Adrenal gland (tissue), 9 donors: ENCODE measurements at regions not wholly inside any gene's neighbourhood (a gene's known extent, or its start where the extent isn't known, plus 50 kb on each side); places are given as distances from the start of the nearest gene placed in this dataset.
"Not testable (repeated sequence)": the region's sequence is repeated elsewhere in the genome, so short reads cannot be mapped to it uniquely, and the experiment has no call there.

Source experiments
- DNase-seq, 7 donors: peaks; one replicate each; pipeline ENCODE4 v3.0.0-alpha.2; 2019 to 2020
- H3K27ac ChIP-seq, 5 donors: fragments of 200-600 bp; sonication (generic) in 4 of 5; 1 replicate in 3 of 5; 2 replicates in 2 of 5; pipeline versions ENCODE4 v1.5.1 to v1.8.0; 2016 to 2020; ENCODE audit warnings: mild to moderate bottlenecking in 1 of 5
- H3K27me3 ChIP-seq: fragments of 200-600 bp; 2 replicates; pipeline ENCODE4 v1.8.0; 2021
- H3K36me3 ChIP-seq, 2 donors: fragments of 200-600 bp; replicated peaks in 1 of 2; 1 replicate in 1 of 2; 2 replicates in 1 of 2; pipeline versions ENCODE4 v1.5.1 to v1.8.0; 2018 to 2022
- H3K4me1 ChIP-seq, 2 donors: fragments of 200-600 bp; replicated peaks in 1 of 2; 1 replicate in 1 of 2; 2 replicates in 1 of 2; pipeline versions ENCODE4 v1.5.1 to v1.8.0; 2018 to 2021
- H3K4me3 ChIP-seq, 4 donors: fragments of 200-600 bp; sonication (generic) in 3 of 4; one replicate each; pipeline ENCODE4 v1.5.1; 2016 to 2018
- H3K9me3 ChIP-seq, 3 donors: fragments of 200-600 bp; sonication (generic) in 1 of 3; replicated peaks in 1 of 3; 1 replicate in 2 of 3; 2 replicates in 1 of 3; pipeline versions ENCODE4 v1.5.1 to v1.8.0; 2016 to 2021
- CTCF ChIP-seq, 6 experiments: fragments of 450-650 bp in 4 of 6; fragments of 200-600 bp in 2 of 6; sonication (generic) in 1 of 6; IDR thresholded peaks; 1 replicate in 5 of 6; 2 replicates in 1 of 6; pipeline versions ENCODE4 v1.5.1 to v1.8.0; 2016 to 2021; ENCODE audit warnings: antibody characterized with exemption in 6 of 6, mild to moderate bottlenecking in 2 of 6, moderate library complexity in 1 of 6
- POLR2A ChIP-seq, 2 donors: fragments of 450-650 bp; IDR thresholded peaks; one replicate each; pipeline ENCODE4 v1.6.1; 2017; ENCODE audit warnings: antibody characterized with exemption in 2 of 2, mild to moderate bottlenecking in 2 of 2, moderate library complexity in 1 of 2
- WGBS, 4 donors: extraction: QIAGEN DNeasy Blood & Tissue Kit in 2 of 4; methylation state at CpG; one replicate each; pipeline versions ENCODE4 v1.1.5 to v1.1.7; 2013 to 2017; 5-methylcytosine and 5-hydroxymethylcytosine counted together
- intact Hi-C, 2 donors: fragments of 100-400 bp; cut with DNase I; formaldehyde crosslinking; loops; one replicate each; pipeline versions ENCODE4 v1.14.1 to v1.15.0; 2022 to 2023
- donor health status: healthy with polysubstance abuse.
- donor health status: Bipolar disorder and iron deficiency.
- donor health status: DM: yes; HTN: yes; CAD: no.
- donor health status: DM: no; HTN: no; CAD: no.
- donor health status: DM: no; HTN: no; CAD: no.

- H3K27ac ChIP-seq = no peak overlapping the region
Measured at GRCh38 chr15:56794553-56795329, 61.4 kb upstream of the ZNF280D start.

GRCh38 chr15:56794165-56794552, 60.9 kb upstream of the ZNF280D start:
- H3K9me3 ChIP-seq = no peaks in the 10 kb centered on the region
- 13 to 29% (median 21%) methylated on average over 1 of the region's 1 CpG for WGBS, 4 donors
- H3K4me3 ChIP-seq = no peak overlapping the region
- intact Hi-C loops = no loop called here
- H3K36me3 ChIP-seq = no peaks in the 10 kb centered on the region
- H3K27me3 ChIP-seq = no peaks in the 10 kb centered on the region
- TF ChIP-seq CTCF (IDR thresholded peaks at IDR 0.05) = no peak
- TF ChIP-seq POLR2A (IDR thresholded peaks at IDR 0.05) = no peak
- H3K4me1 ChIP-seq = peaks cover 0 to 6% of the 10 kb centered on the region in 2 donors
- no peak overlapping the region for H3K27ac ChIP-seq
- no peak for DNase-seq

More at GRCh38 chr15:56794553-56795329, 61.4 kb upstream of the ZNF280D start:
- Histone ChIP-seq H3K4me1 (peaks cover 0 to 6% of the 10 kb centered on the region in 2 donors), H3K36me3 (no peaks in the 10 kb centered on the region), H3K4me3 (no peak overlapping the region), H3K27me3 (no peaks in the 10 kb centered on the region), H3K9me3 (no peaks in the 10 kb centered on the region)
- DNase-seq = no peak
- 54 to 63% (median 63%) methylated on average over 5 of the region's 5 CpGs for WGBS, 4 donors
- TF ChIP-seq POLR2A (IDR thresholded peaks at IDR 0.05) = no peak
- intact Hi-C loops = no loop called here

GRCh38 chr15:56792211-56792610, 58.9 kb upstream of the ZNF280D start:
- Histone ChIP-seq H3K9me3 (no peaks in the 10 kb centered on the region), H3K27me3 (no peaks in the 10 kb centered on the region), H3K27ac (no peak overlapping the region), H3K4me1 (no peaks in the 10 kb centered on the region), H3K4me3 (no peak overlapping the region), H3K36me3 (no peaks in the 10 kb centered on the region)
- intact Hi-C loops = no loop called here
- TF ChIP-seq CTCF (IDR thresholded peaks at IDR 0.05) (no peak), POLR2A (IDR thresholded peaks at IDR 0.05) (no peak)
- DNase-seq = no peak
- 87 to 94% (median 90%) methylated on average over 4 of the region's 4 CpGs for WGBS, 4 donors

- H3K36me3 ChIP-seq, intact Hi-C loops, H3K4me1 ChIP-seq, H3K27me3 ChIP-seq, H3K27ac ChIP-seq, DNase-seq, H3K4me3 ChIP-seq, H3K9me3 ChIP-seq: not testable (repeated sequence)
- 91 to 95% (median 94%) methylated on average over 1 of the region's 1 CpG for WGBS, 4 donors
Measured at GRCh38 chr15:56791521-56791920, 58.2 kb upstream of the ZNF280D start.

- no peaks in the 10 kb centered on the region for H3K4me1 ChIP-seq
- 95 to 97% (median 96%) methylated on average over 2 of the region's 2 CpGs for WGBS, 4 donors
- no peaks in the 10 kb centered on the region for H3K9me3 ChIP-seq
- DNase-seq = no peak
- TF ChIP-seq POLR2A (IDR thresholded peaks at IDR 0.05) = no peak
- no peak for TF ChIP-seq CTCF (IDR thresholded peaks at IDR 0.05)
- no peaks in the 10 kb centered on the region for H3K27me3 ChIP-seq
- no peak overlapping the region for H3K4me3 ChIP-seq
- no peaks in the 10 kb centered on the region for H3K36me3 ChIP-seq
- H3K27ac ChIP-seq = no peak overlapping the region
- intact Hi-C loops = no loop called here
Measured at GRCh38 chr15:56788359-56788758, 55.0 kb upstream of the ZNF280D start.
